Sigmoid colon (tissue), 6 donors: ENCODE measurements at regions not wholly inside any gene's neighbourhood (a gene's known extent, or its start where the extent isn't known, plus 50 kb on each side); places are given as distances from the start of the nearest gene placed in this dataset.
A peak's percentile ranks its signal among the peaks of the same experiment; 100 is the strongest.

ENCODE experiments used
- DNase-seq: peaks from one replicate; pipeline ENCODE4 v3.0.0-alpha.2; 2019
- H3K27ac ChIP-seq, 4 donors: fragments of 200-600 bp; sonication (generic); one replicate each; pipeline ENCODE4 v1.5.1; 2016 to 2019; ENCODE audit warnings: mild to moderate bottlenecking in 1 of 4
- H3K27me3 ChIP-seq, 3 donors: fragments of 200-600 bp; sonication (generic); one replicate each; pipeline ENCODE4 v1.5.1; 2019; ENCODE audit warnings: mild to moderate bottlenecking in 1 of 3
- H3K36me3 ChIP-seq, 4 donors: fragments of 200-600 bp; sonication (generic); one replicate each; pipeline ENCODE4 v1.5.1; 2016 to 2019
- H3K4me1 ChIP-seq, 4 donors: fragments of 200-600 bp; sonication (generic); one replicate each; pipeline ENCODE4 v1.5.1; 2017 to 2019
- H3K4me3 ChIP-seq, 4 donors: fragments of 200-600 bp; sonication (generic); one replicate each; pipeline ENCODE4 v1.5.1; 2017 to 2019; ENCODE audit warnings: mild to moderate bottlenecking in 2 of 4, moderate library complexity in 1 of 4
- H3K9me3 ChIP-seq, 4 donors: fragments of 200-600 bp in 3 of 4; sonication (generic) in 3 of 4; one replicate each; pipeline versions ENCODE4 v1.5.1 to v1.6.1; 2013 to 2019
- EP300 ChIP-seq, 4 donors: sonication (generic); formaldehyde crosslinking; IDR thresholded peaks; one replicate each; pipeline ENCODE4 v1.6.1; 2017; ENCODE audit warnings: antibody characterized with exemption in 4 of 4
- POLR2A ChIP-seq, 2 donors: fragments of 450-650 bp; IDR thresholded peaks; one replicate each; pipeline ENCODE4 v1.6.1; 2016; ENCODE audit warnings: antibody characterized with exemption in 2 of 2, mild to moderate bottlenecking in 2 of 2, moderate library complexity in 2 of 2
- POLR2AphosphoS5 ChIP-seq, 4 donors: sonication (generic); formaldehyde crosslinking; IDR thresholded peaks; one replicate each; pipeline ENCODE4 v1.6.1; 2017; ENCODE audit warnings: antibody characterized with exemption in 4 of 4
- WGBS, 2 donors: extraction: QIAGEN DNeasy Blood & Tissue Kit; methylation state at CpG; one replicate each; pipeline ENCODE4 v1.1.7; 2013; 5-methylcytosine and 5-hydroxymethylcytosine counted together
- intact Hi-C: fragments of 100-400 bp; cut with DNase I; formaldehyde crosslinking; loops from one replicate; pipeline ENCODE4 v1.15.1; 2023
- TF ChIP-seq, protein P1 (sequence below), 4 experiments: fragments of 450-650 bp in 3 of 4; fragments of 200-600 bp in 1 of 4; IDR thresholded peaks; one replicate each; pipeline ENCODE4 v1.5.1; 2016 to 2019; ENCODE audit warnings: antibody characterized with exemption in 4 of 4, mild to moderate bottlenecking in 3 of 4, moderate library complexity in 2 of 4
- donor health status: healthy with polysubstance abuse.
- donor health status: healthy.

DNA sequence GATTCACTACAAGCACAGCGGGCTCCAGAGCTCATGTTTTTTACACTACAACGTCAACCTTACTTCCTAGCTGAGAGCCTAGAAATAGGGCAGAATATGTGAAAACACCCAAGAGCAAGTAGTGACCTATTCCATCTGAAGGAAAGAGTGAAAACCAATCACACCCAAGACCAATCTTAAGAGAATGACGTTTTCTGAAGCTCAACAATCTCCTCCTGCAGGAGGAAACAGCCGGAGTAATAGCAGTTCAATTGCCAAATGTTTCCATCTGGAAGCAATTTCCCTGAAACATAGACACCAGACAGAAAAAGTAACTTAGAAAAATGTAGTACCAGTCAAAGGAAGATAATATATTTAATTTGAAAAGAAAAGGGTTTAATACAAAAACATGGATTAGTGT lies 142.4 kb downstream of the ANXA5 start:
- TF ChIP-seq POLR2A (IDR thresholded peaks at IDR 0.05): no peak
- TF ChIP-seq POLR2AphosphoS5 (IDR thresholded peaks at IDR 0.05): no peak
- TF ChIP-seq, protein P1, sequence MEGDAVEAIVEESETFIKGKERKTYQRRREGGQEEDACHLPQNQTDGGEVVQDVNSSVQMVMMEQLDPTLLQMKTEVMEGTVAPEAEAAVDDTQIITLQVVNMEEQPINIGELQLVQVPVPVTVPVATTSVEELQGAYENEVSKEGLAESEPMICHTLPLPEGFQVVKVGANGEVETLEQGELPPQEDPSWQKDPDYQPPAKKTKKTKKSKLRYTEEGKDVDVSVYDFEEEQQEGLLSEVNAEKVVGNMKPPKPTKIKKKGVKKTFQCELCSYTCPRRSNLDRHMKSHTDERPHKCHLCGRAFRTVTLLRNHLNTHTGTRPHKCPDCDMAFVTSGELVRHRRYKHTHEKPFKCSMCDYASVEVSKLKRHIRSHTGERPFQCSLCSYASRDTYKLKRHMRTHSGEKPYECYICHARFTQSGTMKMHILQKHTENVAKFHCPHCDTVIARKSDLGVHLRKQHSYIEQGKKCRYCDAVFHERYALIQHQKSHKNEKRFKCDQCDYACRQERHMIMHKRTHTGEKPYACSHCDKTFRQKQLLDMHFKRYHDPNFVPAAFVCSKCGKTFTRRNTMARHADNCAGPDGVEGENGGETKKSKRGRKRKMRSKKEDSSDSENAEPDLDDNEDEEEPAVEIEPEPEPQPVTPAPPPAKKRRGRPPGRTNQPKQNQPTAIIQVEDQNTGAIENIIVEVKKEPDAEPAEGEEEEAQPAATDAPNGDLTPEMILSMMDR (IDR thresholded peaks at IDR 0.05): no peak
- no peak for TF ChIP-seq EP300 (IDR thresholded peaks at IDR 0.05)
- Histone ChIP-seq H3K27me3 (no peaks in the 10 kb centered on the region), H3K27ac (no peak overlapping the region), H3K4me3 (no peak overlapping the region), H3K9me3 (no peaks in the 10 kb centered on the region), H3K4me1 (no peaks in the 10 kb centered on the region), H3K36me3 (no peaks in the 10 kb centered on the region)
- WGBS, 2 donors: 64 to 65% methylated on average over 4 of the region's 4 CpGs
- DNase-seq: no peak
- intact Hi-C loops: no loop called here

DNA sequence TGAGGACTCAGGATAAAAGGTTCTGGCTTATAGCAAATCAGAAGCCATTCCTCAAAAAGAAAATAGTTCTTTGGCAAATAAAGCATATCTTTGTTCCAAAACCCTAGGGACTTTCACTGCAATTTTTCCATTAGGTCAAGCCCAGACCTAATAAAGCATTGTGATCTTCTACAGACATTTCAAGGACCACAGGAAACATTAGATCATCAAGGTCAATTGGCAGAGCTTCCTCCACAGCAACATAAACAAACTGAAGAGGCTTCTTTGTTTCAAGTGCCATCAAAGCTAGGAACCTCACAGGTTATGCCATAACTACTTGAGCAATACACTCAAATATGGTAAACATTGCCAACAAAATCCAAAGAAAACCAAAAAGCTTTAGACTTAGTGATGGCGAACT lies 144.9 kb downstream of the ANXA5 start:
- Histone ChIP-seq H3K36me3 (no peaks in the 10 kb centered on the region), H3K27ac (no peak overlapping the region), H3K9me3 (no peaks in the 10 kb centered on the region), H3K4me3 (no peak overlapping the region), H3K27me3 (no peaks in the 10 kb centered on the region), H3K4me1 (no peaks in the 10 kb centered on the region)
- TF ChIP-seq POLR2AphosphoS5 (IDR thresholded peaks at IDR 0.05) (peak in 3 of 4 donors; percentile 11 to 39 (median 20)), POLR2A (IDR thresholded peaks at IDR 0.05) (no peak), EP300 (IDR thresholded peaks at IDR 0.05) (no peak)
- WGBS, 2 donors: 78 to 84% methylated on average over 1 of the region's 1 CpG
- no peak for DNase-seq
- intact Hi-C loops: no loop called here

DNA sequence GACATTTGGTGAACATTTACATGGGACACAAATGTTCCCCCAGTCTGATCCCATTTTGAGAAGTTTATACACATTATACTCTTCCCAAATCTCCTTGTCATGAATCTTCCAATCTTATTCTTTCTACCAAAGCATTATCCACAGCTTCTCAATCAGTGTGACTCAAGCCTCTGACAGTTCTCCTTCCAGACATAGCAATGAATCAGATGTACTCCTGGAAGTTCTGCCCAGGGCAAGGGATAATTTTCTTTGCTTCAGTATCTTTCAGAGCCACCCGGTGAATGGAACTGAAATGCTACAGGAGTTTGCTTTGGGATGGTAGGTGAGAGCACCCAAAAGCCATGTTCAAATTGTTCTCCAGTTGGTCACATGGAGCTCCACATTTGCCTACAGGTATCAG lies 145.5 kb downstream of the ANXA5 start:
- no peak for DNase-seq

DNA sequence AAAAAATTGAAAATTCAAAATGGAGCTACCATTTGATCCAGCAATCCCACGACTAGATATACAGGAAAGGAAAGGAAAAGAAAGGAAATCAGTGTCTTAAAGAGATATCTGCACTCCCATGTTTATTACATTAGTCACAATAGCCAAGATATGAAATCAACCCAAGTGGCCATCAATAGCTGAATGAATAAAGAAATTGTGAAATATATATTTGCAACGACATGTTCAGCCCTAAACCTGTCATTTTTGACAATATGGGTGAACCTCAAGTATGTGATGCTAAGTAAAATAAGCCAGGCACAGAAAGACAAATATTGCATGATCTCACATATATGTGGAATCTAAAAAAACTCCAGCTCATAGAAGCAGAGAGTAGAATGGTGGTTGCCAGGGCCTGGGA lies 155.1 kb downstream of the ANXA5 start:
- TF ChIP-seq, protein P1 (IDR thresholded peaks at IDR 0.05): no peak
- TF ChIP-seq POLR2AphosphoS5 (IDR thresholded peaks at IDR 0.05) (no peak), EP300 (IDR thresholded peaks at IDR 0.05) (no peak), POLR2A (IDR thresholded peaks at IDR 0.05) (no peak)
- Histone ChIP-seq H3K27ac (no peak overlapping the region), H3K27me3 (no peaks in the 10 kb centered on the region), H3K4me3 (no peak overlapping the region), H3K4me1 (no peaks in the 10 kb centered on the region), H3K9me3 (no peaks in the 10 kb centered on the region), H3K36me3 (no peaks in the 10 kb centered on the region)
- DNase-seq: no peak
- WGBS, 2 donors: 35 to 68% methylated on average over 2 of the region's 2 CpGs
- intact Hi-C loops: no loop called here

More for the DNA sequence above, 145.5 kb downstream of the ANXA5 start:
- no peak for TF ChIP-seq POLR2AphosphoS5 (IDR thresholded peaks at IDR 0.05)
- TF ChIP-seq EP300 (IDR thresholded peaks at IDR 0.05): no peak
- TF ChIP-seq POLR2A (IDR thresholded peaks at IDR 0.05): no peak
- TF ChIP-seq, protein P1 (IDR thresholded peaks at IDR 0.05): no peak
- WGBS, 2 donors: 92 to 97% methylated on average over 1 of the region's 1 CpG
- Histone ChIP-seq H3K4me1 (no peaks in the 10 kb centered on the region), H3K36me3 (no peaks in the 10 kb centered on the region), H3K4me3 (no peak overlapping the region), H3K27ac (no peak overlapping the region), H3K9me3 (no peaks in the 10 kb centered on the region), H3K27me3 (no peaks in the 10 kb centered on the region)
- intact Hi-C loops: no loop called here

DNA sequence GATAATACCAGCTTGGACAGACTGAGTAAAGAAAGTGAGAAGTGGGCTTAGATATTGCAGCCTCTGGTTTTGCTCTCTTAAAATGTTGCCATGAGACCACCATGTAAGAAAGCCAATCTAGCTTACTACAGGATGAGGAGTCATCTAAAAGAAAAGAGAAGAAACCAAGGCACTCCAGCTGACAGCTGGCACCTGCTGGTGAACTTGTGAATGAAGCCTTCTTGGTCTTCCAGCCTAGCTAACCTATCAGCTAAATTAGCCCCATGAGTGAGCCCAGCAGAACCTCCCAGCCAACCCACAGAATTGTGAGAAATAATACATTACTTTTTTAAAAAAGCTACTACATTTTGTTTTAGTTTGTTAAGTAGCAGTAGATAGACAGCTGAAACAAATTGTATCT lies 154.5 kb upstream of the QRFPR start:
- Histone ChIP-seq H3K9me3 (no peaks in the 10 kb centered on the region), H3K4me1 (no peaks in the 10 kb centered on the region), H3K36me3 (no peaks in the 10 kb centered on the region), H3K4me3 (no peak overlapping the region), H3K27ac (no peak overlapping the region), H3K27me3 (no peaks in the 10 kb centered on the region)
- no peak for DNase-seq
- TF ChIP-seq POLR2AphosphoS5 (IDR thresholded peaks at IDR 0.05) (no peak), POLR2A (IDR thresholded peaks at IDR 0.05) (no peak), EP300 (IDR thresholded peaks at IDR 0.05) (no peak)
- TF ChIP-seq, protein P1 (IDR thresholded peaks at IDR 0.05): no peak
- intact Hi-C loops: no loop called here
